Fibroblast of peridontal ligament (primary cell): ENCODE measurements at regions not wholly inside any gene's neighbourhood (a gene's known extent, or its start where the extent isn't known, plus 50 kb on each side); places are given as distances from the start of the nearest gene placed in this dataset.
A peak's percentile ranks its signal among the peaks of the same experiment; 100 is the strongest.
"Not testable (repeated sequence)": the region's sequence is repeated elsewhere in the genome, so short reads cannot be mapped to it uniquely, and the experiment has no call there.

Source experiments
- DNase-seq: peaks from one replicate; pipeline ENCODE4 v3.0.0-alpha.2; 2010; ENCODE audit errors: extremely low read depth

DNA sequence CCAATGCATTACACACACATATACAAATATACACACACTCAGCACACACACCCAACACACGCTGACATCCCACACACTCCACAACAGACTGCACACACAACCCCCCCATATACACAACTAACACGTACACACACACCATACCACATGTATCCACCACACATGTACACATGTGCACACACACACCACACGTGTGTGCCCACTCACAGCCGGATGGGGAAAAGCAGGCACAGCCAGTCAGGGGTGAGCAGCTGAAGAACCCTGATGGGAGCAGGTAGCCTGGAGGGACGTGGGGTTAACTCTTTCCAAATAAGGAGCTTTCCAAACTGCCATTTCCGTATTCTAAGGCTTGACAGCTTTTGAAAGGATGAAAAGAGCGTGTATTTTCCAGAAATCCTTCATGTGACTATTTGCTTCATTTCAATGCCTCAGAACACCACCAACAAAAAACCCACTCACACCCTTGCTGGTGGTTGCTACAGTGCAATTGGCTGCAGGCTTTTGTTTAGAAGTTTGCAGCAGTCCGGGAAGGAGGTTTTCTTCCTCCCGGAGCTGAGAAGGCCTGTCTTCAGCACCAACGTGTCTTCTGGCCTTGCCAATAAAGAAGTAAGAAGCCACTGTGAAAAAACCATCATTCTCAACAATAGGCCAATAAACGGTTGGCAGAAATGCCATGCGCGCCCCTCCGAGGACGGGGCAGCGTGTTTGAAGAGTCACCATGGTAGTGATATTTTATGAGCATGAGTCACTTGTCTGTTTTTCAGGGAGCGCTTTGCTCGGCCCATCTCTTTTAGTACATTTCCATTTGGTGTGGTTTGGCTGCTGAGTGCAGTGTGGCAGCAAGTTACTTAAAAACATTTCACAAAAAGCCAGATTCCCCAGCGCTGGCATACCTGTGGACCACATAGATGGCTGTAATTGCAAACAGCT lies 131.3 kb upstream of the GMDS start:
- peak; percentile 92 for DNase-seq

DNA sequence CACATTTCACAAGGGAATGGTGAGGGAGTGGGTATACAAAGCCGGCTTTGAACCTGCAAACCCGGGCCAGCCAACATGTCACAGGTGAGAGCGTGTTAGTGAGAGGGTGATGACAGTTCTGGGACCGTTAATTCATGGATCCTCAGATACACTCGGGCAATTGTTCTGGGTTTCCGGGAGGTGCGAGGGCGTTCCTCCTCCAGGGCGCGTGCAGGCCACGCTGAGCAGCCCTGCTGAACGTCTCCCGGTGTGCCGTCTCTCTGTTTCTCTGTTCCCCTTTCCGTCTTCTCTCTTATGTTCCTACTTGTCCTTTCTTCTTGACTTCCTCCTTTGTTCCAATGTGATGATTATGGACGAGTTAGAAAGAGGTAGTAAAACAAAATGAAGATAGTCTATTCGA lies 130.0 kb upstream of the GMDS start:
- DNase-seq: no peak

DNA sequence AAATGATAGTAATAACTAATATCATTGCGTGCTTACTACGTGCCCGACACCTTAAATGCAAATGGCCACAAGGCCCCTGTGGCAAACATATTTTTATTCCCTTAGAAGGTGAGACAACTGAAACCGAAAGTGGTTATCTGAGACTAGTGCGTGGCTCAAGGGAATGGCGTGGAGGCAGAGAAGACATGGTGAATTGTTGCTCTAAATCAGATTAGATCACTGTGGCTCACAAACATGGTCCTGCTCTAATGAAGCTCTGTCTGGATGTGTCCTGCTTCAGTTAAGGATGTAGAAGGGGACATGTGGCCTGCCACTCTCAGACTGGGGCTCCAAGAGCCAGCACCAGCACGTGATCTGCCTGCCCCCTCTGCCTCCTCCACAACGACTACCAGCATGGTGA lies 124.2 kb upstream of the GMDS start:
- no peak for DNase-seq

DNA sequence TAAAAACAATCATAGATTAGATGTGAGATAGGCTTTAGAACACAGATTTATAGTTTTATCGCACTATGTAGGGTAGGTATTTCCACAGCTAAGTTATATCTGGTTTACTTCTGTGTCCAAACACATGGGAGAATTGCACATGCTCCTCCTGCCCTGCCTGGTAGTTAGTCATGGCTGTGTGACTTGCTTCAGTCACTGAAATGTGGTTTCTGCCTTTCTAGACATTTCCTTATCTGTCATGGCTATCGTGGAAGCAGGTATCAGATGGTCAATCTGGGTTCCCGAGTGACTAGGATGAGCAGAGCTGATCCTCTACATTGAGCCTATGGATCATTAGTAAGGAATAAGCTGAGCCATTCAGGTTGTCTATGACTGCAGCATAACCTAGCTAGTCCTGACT lies 117.8 kb upstream of the GMDS start:
- DNase-seq: no peak

DNA sequence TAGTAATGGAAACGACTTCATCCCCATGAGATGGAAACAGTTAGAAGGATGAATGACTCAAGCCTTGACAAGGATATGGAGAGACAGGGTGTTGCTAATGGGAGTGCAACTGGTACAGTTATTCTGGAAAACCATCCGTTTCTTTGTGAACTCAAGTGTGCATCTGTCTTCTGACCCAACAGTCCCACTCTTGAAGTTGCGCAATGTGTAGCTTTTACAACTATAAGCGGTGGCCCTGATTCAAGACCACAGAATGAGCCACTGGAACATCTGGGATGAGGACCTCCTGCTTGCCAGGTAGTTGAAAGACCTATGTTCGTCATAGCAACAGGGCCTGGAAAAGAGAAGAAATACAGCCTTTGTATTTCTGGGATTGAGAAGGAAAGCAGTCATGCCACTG lies 115.8 kb upstream of the GMDS start:
- no peak for DNase-seq

DNA sequence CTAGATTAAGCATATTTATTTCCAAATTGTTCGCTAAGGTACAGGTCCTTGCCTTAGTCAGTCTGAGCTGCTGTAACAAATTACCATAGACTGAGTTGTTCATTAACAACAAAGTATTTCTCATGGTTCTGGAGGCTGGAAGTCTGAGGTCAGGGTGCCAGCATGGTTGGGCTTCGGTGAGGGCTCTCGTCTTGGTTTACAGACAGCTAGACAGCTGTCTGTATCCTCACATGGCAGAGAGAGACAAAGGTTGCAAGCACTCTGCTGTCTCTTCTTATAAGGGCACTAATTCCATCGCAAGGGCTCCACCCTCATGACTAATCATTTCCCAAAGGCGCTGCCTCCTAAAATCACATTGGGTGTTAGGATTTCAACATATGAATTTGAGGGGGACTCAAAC lies 115.3 kb upstream of the GMDS start:
- DNase-seq: no peak

DNA sequence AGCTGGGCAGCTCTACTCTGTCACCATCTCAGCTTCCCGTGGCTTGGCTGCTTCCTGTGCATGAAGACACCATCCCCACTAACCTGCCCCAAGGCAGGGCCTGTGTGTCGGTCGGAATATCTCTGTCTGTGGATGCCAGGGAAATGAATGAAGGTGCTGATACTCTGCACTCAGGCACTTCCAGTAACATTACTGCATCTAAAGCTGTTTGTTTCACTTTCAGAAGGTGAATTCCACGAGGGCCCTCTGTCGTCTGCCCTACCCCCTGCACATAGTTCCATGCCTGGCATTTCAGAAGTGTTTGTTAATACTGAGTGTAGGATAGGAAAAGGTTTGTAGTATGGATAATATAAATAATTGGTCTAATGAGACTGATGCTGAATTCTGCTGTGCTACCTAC lies 114.7 kb upstream of the GMDS start:
- DNase-seq: no peak

DNA sequence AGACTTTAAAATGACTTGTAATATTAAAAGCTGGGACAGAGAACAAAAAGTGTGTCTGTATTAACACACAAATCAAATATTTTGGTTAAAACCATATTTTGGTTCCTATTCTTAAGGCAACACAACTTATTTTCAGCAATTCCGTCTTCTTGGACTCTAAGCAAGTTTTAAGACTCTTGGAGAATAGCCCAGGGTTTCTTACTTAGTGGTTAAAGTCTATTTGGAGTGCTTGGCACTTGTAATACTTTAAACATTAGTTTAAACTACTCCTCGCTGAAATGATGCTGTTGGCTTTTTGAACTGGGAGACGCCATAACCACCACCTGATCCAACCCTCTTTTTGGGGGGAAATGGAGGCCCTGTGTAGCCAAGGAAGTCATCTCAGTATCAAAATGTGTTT lies 109.7 kb upstream of the GMDS start:
- peak; percentile 88 for DNase-seq

DNA sequence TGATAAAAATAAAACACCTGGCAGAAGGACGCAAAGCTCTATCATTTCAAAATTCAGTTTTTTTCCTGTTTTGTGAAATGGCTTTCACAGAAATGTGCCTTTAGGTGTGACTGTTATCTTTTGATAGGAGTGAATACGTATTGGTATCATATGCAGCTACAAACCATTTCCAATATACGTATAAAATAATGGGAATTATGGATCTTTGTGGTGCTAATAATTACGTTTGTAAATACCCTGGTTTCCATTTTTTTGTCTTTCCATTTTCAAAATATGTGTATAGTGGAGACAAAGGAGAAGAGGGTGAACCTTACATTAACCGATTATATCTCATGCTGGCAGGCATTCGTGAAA lies 108.7 kb upstream of the GMDS start:
- no peak for DNase-seq

DNA sequence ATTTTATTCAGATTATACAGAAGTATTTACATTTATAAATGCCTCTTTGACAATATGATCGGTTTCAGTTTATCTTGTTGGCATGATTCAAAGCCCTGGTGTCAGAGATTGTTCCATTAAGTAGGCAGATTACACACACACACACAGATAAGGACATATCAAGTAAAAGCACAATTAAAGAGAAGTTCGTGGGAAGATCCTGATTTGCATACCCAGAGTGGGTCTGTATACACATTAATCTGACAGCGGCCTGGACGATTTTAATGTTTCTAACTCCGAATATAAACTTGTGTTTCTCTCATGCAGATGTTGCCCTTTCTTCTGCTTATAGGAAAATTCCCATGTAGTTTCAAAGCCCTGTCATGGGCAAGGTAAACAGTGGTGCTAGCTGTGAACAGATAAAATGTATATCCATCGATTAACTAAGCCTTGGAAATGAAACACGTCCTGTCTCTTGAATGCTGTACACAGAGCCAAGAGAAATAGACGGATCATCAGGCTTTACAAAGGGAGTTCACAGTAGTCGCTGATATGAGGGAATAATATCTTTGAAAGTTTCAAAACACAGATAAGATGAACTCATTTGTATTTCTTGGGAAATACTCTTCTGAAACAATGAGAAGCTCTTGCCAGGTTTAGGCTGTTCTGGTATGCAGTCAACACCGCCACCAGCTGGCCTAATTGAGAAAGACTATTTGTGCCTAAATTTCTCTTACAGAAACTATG lies 108.2 kb upstream of the GMDS start:
- DNase-seq: peak; percentile 89

DNA sequence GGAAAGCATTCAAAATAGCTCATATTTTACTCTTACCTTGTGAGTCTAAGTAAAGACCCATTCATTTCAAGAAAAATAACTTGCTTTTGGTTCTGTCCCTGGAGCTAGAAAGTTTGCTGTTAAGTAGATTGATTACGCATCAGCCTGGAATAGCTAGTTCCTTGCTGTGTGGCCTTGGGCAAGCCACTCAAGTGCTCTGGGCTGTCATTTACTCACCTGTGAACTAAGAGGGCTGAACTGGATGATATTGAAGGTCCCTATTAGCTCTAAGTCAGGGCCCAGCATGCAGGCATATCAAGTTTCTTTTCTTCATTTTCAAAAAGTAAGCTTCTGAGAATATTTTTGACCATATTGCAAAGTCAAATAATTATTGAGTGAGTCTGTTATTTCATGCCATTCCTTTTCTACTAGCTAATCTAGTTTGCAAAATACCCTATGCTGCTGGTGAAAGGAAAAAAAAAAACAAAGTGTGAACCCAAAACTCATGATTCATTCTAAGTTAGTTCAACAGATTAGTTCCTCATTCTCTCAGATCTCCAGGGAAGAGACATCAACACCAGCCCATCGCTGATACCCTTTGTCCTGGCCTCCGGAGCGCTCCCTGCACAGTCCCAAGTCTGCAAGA lies 106.5 kb upstream of the GMDS start:
- peak; percentile 89 for DNase-seq

DNA sequence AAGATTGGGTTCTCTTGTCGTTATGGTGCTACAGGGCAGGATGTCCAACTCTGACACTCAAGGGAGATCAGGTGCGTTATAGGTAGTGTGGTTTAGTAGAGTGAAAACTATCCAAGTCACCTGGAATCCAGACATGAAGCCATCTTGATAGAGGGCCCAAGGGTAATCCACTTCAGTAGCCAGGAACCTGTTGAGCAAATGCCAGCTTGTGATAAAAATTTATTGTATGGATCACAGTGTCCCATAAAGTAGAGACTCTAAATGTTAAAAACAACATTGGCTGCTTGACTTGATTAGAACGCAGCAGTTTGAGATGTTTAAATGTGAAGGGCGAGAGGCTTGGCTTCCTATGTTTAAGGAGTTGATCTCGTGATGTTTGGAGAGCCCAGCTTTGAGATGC lies 105.7 kb upstream of the GMDS start:
- DNase-seq: no peak

DNA sequence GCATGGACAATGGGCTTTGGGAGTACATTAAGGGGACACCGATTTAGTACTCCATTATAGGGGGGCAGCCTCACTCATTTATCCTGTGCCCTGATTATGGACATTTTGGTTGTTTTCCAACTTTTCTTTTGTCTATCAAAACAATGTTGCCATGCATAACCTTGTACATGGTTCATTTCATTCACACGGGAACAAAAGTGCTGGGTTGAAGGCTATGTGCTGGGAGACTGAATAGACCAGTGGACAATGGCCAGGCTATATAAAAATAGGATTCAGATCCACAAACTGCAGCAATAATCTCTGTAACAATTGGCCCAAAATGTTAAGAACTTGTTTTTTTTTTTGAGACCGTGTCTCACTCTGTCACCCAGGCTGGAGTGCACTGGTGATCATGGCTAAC lies 100.7 kb upstream of the GMDS start:
- DNase-seq: no peak

DNA sequence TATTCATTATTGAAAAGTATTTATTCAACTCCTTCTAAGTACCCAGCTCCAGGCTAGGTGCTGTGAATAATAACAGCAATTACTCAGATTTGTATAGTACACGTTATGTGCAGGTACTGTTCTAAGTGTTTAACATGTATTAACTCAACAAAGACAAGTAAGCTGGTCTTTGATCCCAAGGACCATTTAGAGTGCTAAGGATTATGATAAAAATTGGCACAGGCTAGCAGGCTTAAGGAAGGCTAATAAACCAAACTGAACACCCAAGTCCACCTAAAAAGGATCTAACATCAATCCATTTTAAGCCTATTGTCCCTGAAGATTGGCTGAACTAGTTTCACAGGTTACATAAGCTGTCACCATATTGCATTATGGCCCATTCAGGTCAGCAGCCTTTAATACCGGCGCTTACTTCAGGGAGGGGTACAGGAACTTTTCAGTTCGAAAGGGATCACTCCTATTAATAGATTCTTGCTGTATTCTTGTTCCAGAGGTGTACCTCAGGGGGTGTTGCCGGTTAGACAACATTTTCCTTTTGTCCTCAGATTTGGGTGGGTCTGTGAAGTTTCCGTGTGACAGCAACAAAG lies 99.0 kb upstream of the GMDS start:
- DNase-seq: no peak

DNA sequence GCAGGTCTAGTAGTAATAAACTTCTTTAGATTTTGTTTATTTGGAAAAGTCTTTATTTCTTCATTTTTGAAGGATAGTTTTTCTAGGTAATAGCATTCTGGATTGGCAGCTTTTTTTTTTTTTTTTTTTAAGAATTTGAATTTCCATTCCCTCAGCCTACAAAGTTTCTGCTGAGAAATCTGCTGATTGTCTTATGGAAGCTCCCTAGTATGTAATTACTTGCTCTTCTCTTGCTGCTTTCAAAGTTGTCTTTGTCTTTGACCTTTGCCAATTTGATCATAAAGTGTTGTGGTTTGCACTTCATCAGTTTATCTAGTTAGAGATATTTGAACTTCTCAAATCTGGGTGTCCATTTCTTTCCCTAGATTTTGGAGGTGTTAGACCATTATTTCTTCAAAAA lies 82.2 kb upstream of the GMDS start:
- no peak for DNase-seq

DNA sequence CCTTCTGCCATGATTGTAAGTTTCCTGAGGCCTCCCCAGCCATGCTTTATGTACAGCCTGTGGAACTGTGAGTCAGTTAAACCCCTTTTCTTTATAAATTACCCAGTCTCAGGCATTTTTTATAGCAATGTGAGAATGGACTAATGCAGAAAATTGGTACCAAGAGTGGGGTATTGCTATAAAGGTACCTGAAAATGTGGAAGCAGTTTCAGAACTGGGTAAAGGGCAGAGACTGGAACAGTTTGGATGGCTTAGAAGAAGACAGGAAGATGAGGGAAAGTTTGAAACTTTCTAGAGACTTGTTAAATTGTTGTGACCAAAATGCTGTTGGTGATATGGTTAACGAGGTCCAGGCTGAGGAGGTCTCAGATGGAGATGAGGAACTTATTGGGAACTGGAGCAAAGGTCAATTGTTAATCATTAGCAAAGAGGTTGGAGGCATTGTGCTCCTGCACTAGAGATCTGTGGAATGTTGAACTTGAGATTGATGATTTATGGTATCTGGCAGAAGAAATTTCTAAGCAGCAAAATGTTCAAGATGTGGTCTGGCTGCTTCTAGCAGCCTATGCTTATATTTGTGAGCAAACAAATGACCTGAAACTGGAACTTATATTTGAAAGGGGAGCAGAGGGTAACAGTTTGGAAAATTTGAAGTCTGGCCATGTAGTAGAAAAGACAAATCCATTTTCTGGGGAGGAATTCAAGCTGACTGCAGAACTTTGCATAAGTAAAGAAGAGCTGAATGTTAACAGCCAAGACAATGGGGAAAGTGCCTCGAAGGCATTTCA lies 79.0 kb upstream of the GMDS start:
- no peak for DNase-seq

DNA sequence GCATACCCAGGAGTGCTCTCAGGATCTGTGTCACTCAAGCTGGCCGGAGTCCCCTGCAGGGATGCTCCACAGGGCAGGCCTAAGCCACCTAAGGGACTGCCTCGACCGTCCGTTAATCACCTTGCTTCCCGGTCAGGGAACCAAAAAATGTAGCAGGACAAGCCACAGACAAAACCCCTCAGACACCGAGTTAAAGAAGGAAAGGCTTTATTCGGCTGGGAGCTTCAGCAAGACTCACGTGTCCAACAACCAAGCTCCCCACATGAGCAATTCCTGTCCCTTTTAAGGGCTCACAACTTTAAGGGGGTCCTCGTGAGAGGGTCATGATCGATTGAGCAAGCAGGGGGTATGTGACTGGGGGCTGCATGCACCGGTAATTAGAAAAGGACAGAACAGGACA lies 72.1 kb upstream of the GMDS start:
- DNase-seq: not testable (repeated sequence)

DNA sequence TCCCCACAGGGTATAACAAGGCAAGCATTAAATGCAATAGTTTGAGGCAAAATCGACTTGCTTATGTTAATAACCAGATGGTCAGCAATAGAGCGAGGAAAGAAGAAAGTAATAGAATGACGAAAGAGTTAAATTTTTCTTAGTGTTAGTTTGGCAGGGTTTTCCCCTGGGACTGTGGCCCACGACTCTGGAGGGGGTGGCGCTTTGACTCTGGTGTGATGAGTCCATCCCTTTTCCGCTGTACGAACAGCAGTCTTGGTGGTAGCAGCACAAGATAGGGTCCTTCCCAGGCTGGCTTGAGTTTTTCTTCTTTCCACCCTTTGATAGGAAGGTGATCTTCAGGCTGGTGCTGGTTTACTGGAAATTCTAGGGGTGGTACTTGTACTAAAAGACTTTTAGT lies 69.2 kb upstream of the GMDS start:
- DNase-seq: no peak

DNA sequence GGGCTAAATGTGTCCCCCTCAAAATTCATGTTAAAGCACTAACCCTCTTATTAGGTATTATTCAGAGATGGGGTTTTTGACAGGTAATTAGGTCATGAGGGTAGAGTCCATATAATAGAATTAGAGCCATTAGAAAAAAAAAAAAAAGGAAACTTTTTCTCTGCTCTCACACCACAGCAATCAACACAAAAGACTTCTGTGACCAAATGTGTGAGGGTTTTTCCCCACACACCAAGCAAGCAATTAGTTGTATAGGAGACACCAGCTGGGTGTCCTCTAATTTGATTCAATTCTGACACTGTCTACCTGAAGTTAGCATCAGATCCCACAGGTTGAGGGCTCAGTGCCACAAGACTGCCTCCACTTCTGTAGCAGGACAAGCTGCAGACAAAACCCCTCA lies 64.6 kb upstream of the GMDS start:
- no peak for DNase-seq

DNA sequence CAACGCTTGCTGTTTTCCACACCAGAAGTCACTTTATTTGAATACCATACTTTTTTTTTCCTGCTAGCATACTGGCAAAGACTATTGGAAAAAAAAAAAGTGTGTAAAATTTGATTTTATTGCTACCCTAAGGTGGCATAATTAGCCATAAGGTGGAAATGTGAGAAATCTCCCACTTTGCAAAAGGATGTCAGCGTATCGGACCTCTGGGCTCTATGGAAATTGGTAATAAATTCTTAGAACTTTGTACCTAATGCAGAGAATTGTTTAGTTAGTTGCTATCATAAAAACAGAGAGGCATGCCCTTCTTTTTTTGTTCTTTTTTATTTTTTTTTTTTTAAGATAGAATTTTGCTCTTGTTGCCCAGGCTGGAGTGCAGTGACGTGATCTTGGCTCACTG lies 63.7 kb upstream of the GMDS start:
- DNase-seq: no peak

DNA sequence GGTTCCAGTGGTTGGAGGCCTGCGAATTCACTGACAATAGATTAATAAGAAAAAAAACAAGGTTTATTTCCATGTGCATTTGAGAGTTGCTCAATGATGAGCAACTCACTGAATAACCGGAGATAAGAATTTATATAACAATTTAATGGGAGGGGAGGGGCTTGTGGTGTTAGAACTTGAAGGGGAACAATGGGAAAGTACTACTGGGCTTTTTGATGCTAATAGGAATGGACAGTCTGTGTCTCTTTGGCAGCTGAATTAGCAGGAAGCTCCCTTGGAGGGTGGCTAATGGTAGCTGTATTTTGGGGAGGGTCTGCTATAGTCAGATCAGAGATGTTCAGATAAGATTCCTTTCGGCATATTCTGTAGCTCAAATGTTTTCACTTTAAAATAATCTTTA lies 62.4 kb upstream of the GMDS start:
- no peak for DNase-seq

DNA sequence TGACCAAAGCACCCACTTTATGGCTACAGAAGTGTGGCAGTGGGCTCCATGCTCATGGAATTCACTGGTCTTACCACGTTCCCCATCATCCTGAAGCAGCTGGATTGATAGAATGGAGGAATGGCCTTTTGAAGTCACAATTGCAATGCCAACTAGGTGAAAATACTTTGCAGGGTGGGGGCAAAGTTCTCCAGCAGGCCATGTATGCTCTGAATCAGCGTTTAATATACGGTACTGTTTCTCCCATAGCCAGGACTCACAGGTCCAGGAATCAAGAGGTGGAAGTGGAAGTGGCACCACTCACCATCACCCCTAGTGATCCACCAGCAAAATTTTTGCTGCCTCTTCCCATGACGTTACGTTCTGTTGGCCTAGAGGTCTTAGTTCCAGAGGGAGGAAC lies 60.5 kb upstream of the GMDS start:
- no peak for DNase-seq
